ENCODE measurements at regions not wholly inside any gene's neighbourhood (a gene's known extent, or its start where the extent isn't known, plus 50 kb on each side); places are given as distances from the start of the nearest gene placed in this dataset.

DNA sequence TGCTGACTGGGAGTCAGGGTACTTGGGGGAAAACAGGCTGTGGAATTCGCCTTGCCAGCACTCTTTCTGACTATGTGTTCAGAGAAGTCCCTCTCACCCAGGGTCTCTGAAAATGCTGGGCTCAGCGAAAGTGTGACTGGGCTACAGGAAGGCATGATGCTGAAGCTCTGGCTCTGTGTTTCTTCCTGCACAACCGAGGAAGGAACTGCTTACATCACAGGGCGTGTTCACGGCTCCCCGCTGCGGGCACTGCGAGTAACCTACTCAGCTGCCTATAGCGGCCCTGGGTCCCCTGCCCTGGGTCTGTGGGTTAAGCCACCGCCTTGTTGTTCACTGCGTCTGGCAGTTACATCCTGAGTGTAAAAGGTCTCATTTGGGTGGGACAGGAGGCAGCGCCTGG is 222.4 kb upstream of the IRX4 start:
- Histone ChIP-seq H3F3A (ENCODE audit: insufficient read depth) (no peaks in the 10 kb centered on the region), H2AFZ (ENCODE audit: low read depth, low read length, severe bottlenecking) (no peak overlapping the region), H3K27me3 (ENCODE audit: low read length) (no peaks in the 10 kb centered on the region)

DNA sequence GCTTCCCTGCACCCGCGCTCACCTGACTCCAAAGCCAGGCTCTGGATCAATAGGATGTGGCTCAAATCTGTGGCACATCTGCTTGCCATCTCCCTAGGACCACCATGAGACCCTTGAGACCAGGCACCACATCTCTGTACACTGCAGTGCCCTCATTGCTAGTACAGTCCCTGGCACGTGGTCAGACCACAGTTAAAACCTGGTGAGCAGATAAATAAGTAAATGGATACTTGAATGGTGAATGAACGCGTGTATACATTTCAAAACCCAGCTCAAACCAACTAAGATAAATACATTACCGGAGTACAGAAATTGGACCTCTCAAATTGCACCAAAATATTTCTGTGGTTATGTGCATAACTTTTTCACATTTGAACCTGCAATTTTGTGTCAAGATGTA is 221.2 kb upstream of the IRX4 start:
- no peak for TF ChIP-seq EZH2phosphoT487 (conservative IDR thresholded peaks at IDR 0.05; ENCODE audit: low read length)
- TF ChIP-seq, protein P1, sequence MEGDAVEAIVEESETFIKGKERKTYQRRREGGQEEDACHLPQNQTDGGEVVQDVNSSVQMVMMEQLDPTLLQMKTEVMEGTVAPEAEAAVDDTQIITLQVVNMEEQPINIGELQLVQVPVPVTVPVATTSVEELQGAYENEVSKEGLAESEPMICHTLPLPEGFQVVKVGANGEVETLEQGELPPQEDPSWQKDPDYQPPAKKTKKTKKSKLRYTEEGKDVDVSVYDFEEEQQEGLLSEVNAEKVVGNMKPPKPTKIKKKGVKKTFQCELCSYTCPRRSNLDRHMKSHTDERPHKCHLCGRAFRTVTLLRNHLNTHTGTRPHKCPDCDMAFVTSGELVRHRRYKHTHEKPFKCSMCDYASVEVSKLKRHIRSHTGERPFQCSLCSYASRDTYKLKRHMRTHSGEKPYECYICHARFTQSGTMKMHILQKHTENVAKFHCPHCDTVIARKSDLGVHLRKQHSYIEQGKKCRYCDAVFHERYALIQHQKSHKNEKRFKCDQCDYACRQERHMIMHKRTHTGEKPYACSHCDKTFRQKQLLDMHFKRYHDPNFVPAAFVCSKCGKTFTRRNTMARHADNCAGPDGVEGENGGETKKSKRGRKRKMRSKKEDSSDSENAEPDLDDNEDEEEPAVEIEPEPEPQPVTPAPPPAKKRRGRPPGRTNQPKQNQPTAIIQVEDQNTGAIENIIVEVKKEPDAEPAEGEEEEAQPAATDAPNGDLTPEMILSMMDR (IDR thresholded peaks at IDR 0.05; ENCODE audit: insufficient read depth, low read length, poor library complexity, severe bottlenecking), result no peak
- Histone ChIP-seq H3K27ac (ENCODE audit: low read depth, low read length) (no peak overlapping the region), H3K4me3 (ENCODE audit: insufficient read depth, low read length, poor library complexity, severe bottlenecking) (no peak overlapping the region), H3K4me2 (ENCODE audit: low read depth, low read length, poor library complexity, severe bottlenecking) (no peak overlapping the region), H2AFZ (ENCODE audit: low read depth, low read length, severe bottlenecking) (no peak overlapping the region), H3K9me3 (ENCODE audit: insufficient read depth, low read length) (no peaks in the 10 kb centered on the region), H3K27me3 (ENCODE audit: low read length) (no peaks in the 10 kb centered on the region), H3K9ac (ENCODE audit: low read length) (no peak overlapping the region), H3K36me3 (ENCODE audit: low read length) (no peaks in the 10 kb centered on the region), H3K79me2 (ENCODE audit: insufficient read depth, low read length) (no peaks in the 10 kb centered on the region), H4K20me1 (ENCODE audit: low read depth, low read length) (no peaks in the 10 kb centered on the region), H3K9me2 (replicated peaks; ENCODE audit: insufficient read depth, low read length) (no peaks in the 10 kb centered on the region), H3F3A (ENCODE audit: insufficient read depth) (no peaks in the 10 kb centered on the region)

More for the DNA sequence above, 222.4 kb upstream of the IRX4 start:
- Histone ChIP-seq H3K9me3 (ENCODE audit: insufficient read depth, low read length) (no peaks in the 10 kb centered on the region), H3K9me2 (replicated peaks; ENCODE audit: insufficient read depth, low read length) (no peaks in the 10 kb centered on the region), H3K4me2 (ENCODE audit: low read depth, low read length, poor library complexity, severe bottlenecking) (no peak overlapping the region), H3K4me3 (ENCODE audit: insufficient read depth, low read length, poor library complexity, severe bottlenecking) (no peak overlapping the region), H3K36me3 (ENCODE audit: low read length) (no peaks in the 10 kb centered on the region), H4K20me1 (ENCODE audit: low read depth, low read length) (no peaks in the 10 kb centered on the region), H3K9ac (ENCODE audit: low read length) (no peak overlapping the region), H3K79me2 (ENCODE audit: insufficient read depth, low read length) (no peaks in the 10 kb centered on the region), H3K27ac (ENCODE audit: low read depth, low read length) (no peak overlapping the region)
- TF ChIP-seq EZH2phosphoT487 (conservative IDR thresholded peaks at IDR 0.05; ENCODE audit: low read length), result no peak
- TF ChIP-seq, protein P1 (IDR thresholded peaks at IDR 0.05; ENCODE audit: insufficient read depth, low read length, poor library complexity, severe bottlenecking), result no peak

DNA sequence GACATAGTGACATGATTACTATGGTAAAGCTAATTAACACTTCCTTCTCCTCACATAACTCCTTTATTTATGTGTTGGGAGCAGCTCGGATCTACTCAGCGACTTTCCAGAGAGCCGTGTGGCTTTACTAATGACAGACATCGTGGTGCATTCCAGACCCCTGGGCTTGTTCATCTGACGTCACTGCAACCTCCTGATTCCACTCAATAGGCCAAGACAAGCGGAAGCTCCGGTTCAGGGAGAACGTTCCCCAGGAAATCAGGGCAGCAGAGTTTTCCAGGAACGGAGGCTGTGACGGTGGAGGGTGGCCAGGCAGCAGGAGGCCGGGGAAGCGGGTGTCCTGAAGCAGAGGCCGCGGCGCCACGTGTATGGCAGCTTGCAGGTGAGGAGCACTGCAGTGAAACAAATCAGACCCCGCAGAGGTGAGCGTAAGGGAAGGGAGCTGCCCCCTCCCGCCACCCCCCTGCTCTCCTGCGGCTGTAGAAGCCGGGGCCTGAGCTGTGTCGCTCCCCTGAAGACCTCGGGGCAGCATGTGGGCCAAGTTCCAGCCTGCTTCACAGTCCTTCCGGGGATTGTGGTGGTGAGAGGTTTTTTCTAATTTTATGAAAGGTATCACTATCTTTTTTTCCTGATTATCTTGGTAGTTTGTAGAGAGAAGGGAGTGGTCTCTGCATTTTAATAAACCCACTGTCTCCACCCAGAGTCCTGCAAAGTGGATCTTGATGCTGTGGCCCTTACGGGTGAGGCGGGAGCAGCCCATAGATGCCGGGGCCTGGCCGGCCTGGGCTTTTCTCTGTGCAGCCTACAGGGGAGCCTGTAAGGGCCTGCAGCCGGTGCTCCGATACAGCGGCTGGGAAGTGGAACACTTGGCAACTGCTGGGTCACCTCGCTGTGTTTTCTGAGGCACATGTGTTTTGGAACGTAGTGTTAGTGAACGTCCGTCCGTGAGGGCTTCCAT is 220.4 kb upstream of the IRX4 start:
- H3K4me2 ChIP-seq (ENCODE audit: low read depth, low read length, poor library complexity, severe bottlenecking), result no peak overlapping the region
- no peaks in the 10 kb centered on the region for H3K9me2 ChIP-seq (replicated peaks; ENCODE audit: insufficient read depth, low read length)
- H3K79me2 ChIP-seq (ENCODE audit: insufficient read depth, low read length), result no peaks in the 10 kb centered on the region

More for the DNA sequence above, 220.4 kb upstream of the IRX4 start:
- no peak overlapping the region for H3K9ac ChIP-seq (ENCODE audit: low read length)
- H3K27ac ChIP-seq (ENCODE audit: low read depth, low read length), result no peak overlapping the region
- H3K27me3 ChIP-seq (ENCODE audit: low read length), result no peaks in the 10 kb centered on the region
- H3K9me3 ChIP-seq (ENCODE audit: insufficient read depth, low read length), result no peaks in the 10 kb centered on the region
- no peak overlapping the region for H3K4me3 ChIP-seq (ENCODE audit: insufficient read depth, low read length, poor library complexity, severe bottlenecking)
- TF ChIP-seq EZH2phosphoT487 (conservative IDR thresholded peaks at IDR 0.05; ENCODE audit: low read length), result no peak
- TF ChIP-seq, protein P1 (IDR thresholded peaks at IDR 0.05; ENCODE audit: insufficient read depth, low read length, poor library complexity, severe bottlenecking), result no peak
- H2AFZ ChIP-seq (ENCODE audit: low read depth, low read length, severe bottlenecking), result no peak overlapping the region
- no peaks in the 10 kb centered on the region for H4K20me1 ChIP-seq (ENCODE audit: low read depth, low read length)
- no peaks in the 10 kb centered on the region for H3K36me3 ChIP-seq (ENCODE audit: low read length)
- H3F3A ChIP-seq (ENCODE audit: insufficient read depth), result no peaks in the 10 kb centered on the region
